ENCODE measurements at regions not wholly inside any gene's neighbourhood (a gene's known extent, or its start where the extent isn't known, plus 50 kb on each side); places are given as distances from the start of the nearest gene placed in this dataset.

GRCh38 chr17:5694551-5694950 lies 110.2 kb upstream of the NLRP1 start:
- Mint-ChIP-seq H3K4me3 (no peak overlapping the region), H3K27ac (no peak overlapping the region), H3K27me3 (ENCODE audit: low read depth in 2 of 2) (peaks cover 18 to 30% of the 10 kb centered on the region in 2 donors), H3K4me1 (no peaks in the 10 kb centered on the region), H3K9me3 (no peaks in the 10 kb centered on the region), H3K36me3 (no peaks in the 10 kb centered on the region)
- Histone ChIP-seq H3K9me3 (ENCODE audit: control insufficient read depth, insufficient read depth, low read length) (no peaks in the 10 kb centered on the region), H3K4me1 (ENCODE audit: control insufficient read depth, insufficient read depth, low read length) (no peaks in the 10 kb centered on the region), H3K36me3 (ENCODE audit: control insufficient read depth, insufficient read depth, low read length) (no peaks in the 10 kb centered on the region), H3K4me3 (ENCODE audit: low read length) (no peak overlapping the region), H3K27me3 (ENCODE audit: control insufficient read depth, insufficient read depth, low read length) (peaks cover 3% of the 10 kb centered on the region), H3K27ac (ENCODE audit: low read length) (no peak overlapping the region)
- WGBS (ENCODE audit: insufficient coverage): 65% methylated on average over 8 of the region's 8 CpGs
- DNase-seq (no peak), ATAC-seq (no peak)
- TF ChIP-seq CTCF (IDR thresholded peaks at IDR 0.05): no peak
- intact Hi-C loops (cut with micrococcal nuclease): no loop called here

GRCh38 chr17:5695480-5695879 lies 111.2 kb upstream of the NLRP1 start:
- Mint-ChIP-seq H3K9me3 (no peaks in the 10 kb centered on the region), H3K27ac (no peak overlapping the region), H3K36me3 (no peaks in the 10 kb centered on the region), H3K4me1 (no peaks in the 10 kb centered on the region), H3K27me3 (ENCODE audit: low read depth in 2 of 2) (peaks cover 14 to 30% of the 10 kb centered on the region in 2 donors), H3K4me3 (no peak overlapping the region)
- intact Hi-C loops (cut with micrococcal nuclease): no loop called here
- no peak for DNase-seq
- Histone ChIP-seq H3K4me3 (ENCODE audit: low read length) (no peak overlapping the region), H3K9me3 (ENCODE audit: control insufficient read depth, insufficient read depth, low read length) (no peaks in the 10 kb centered on the region), H3K36me3 (ENCODE audit: control insufficient read depth, insufficient read depth, low read length) (no peaks in the 10 kb centered on the region), H3K27ac (ENCODE audit: low read length) (no peak overlapping the region), H3K4me1 (ENCODE audit: control insufficient read depth, insufficient read depth, low read length) (no peaks in the 10 kb centered on the region), H3K27me3 (ENCODE audit: control insufficient read depth, insufficient read depth, low read length) (peaks cover 3% of the 10 kb centered on the region)
- TF ChIP-seq CTCF (IDR thresholded peaks at IDR 0.05): no peak
- 71% methylated on average over 3 of the region's 3 CpGs for WGBS (ENCODE audit: insufficient coverage)
- no peak for ATAC-seq

GRCh38 chr17:5698959-5699358 lies 114.7 kb upstream of the NLRP1 start:
- no peak overlapping the region for H3K27ac Mint-ChIP-seq
- no peak overlapping the region for H3K27ac ChIP-seq (ENCODE audit: low read length)
- no peaks in the 10 kb centered on the region for H3K4me1 Mint-ChIP-seq
- no peak for DNase-seq
- H3K4me3 ChIP-seq (ENCODE audit: low read length): no peak overlapping the region
- ATAC-seq: no peak
- H3K27me3 ChIP-seq (ENCODE audit: control insufficient read depth, insufficient read depth, low read length): peaks cover 3% of the 10 kb centered on the region
- H3K27me3 Mint-ChIP-seq (ENCODE audit: low read depth in 2 of 2): peaks cover 23 to 49% of the 10 kb centered on the region in 2 donors
- no peaks in the 10 kb centered on the region for H3K4me1 ChIP-seq (ENCODE audit: control insufficient read depth, insufficient read depth, low read length)
- no peaks in the 10 kb centered on the region for H3K36me3 ChIP-seq (ENCODE audit: control insufficient read depth, insufficient read depth, low read length)
- H3K4me3 Mint-ChIP-seq: no peak overlapping the region
- H3K9me3 Mint-ChIP-seq: no peaks in the 10 kb centered on the region
- intact Hi-C loops (cut with micrococcal nuclease): no loop called here
- no peaks in the 10 kb centered on the region for H3K36me3 Mint-ChIP-seq
- H3K9me3 ChIP-seq (ENCODE audit: control insufficient read depth, insufficient read depth, low read length): no peaks in the 10 kb centered on the region
- no peak for TF ChIP-seq CTCF (IDR thresholded peaks at IDR 0.05)

GRCh38 chr17:5699814-5700213 lies 115.5 kb upstream of the NLRP1 start:
- no peak for TF ChIP-seq CTCF (IDR thresholded peaks at IDR 0.05)
- Mint-ChIP-seq H3K27me3 (ENCODE audit: low read depth in 2 of 2) (peaks cover 26 to 52% of the 10 kb centered on the region in 2 donors), H3K4me3 (no peak overlapping the region), H3K27ac (no peak overlapping the region), H3K4me1 (no peaks in the 10 kb centered on the region), H3K36me3 (no peaks in the 10 kb centered on the region), H3K9me3 (no peaks in the 10 kb centered on the region)
- Histone ChIP-seq H3K4me3 (ENCODE audit: low read length) (no peak overlapping the region), H3K4me1 (ENCODE audit: control insufficient read depth, insufficient read depth, low read length) (no peaks in the 10 kb centered on the region), H3K9me3 (ENCODE audit: control insufficient read depth, insufficient read depth, low read length) (no peaks in the 10 kb centered on the region), H3K27ac (ENCODE audit: low read length) (no peak overlapping the region), H3K36me3 (ENCODE audit: control insufficient read depth, insufficient read depth, low read length) (no peaks in the 10 kb centered on the region), H3K27me3 (ENCODE audit: control insufficient read depth, insufficient read depth, low read length) (peaks cover 3% of the 10 kb centered on the region)
- DNase-seq: no peak
- intact Hi-C loops (cut with micrococcal nuclease): no loop called here
- ATAC-seq: no peak
- 38% methylated on average over 7 of the region's 7 CpGs for WGBS (ENCODE audit: insufficient coverage)
